ENCODE measurements at regions not wholly inside any gene's neighbourhood (a gene's known extent, or its start where the extent isn't known, plus 50 kb on each side); places are given as distances from the start of the nearest gene placed in this dataset.
"Not testable (repeated sequence)": the region's sequence is repeated elsewhere in the genome, so short reads cannot be mapped to it uniquely, and the experiment has no call there.

DNA sequence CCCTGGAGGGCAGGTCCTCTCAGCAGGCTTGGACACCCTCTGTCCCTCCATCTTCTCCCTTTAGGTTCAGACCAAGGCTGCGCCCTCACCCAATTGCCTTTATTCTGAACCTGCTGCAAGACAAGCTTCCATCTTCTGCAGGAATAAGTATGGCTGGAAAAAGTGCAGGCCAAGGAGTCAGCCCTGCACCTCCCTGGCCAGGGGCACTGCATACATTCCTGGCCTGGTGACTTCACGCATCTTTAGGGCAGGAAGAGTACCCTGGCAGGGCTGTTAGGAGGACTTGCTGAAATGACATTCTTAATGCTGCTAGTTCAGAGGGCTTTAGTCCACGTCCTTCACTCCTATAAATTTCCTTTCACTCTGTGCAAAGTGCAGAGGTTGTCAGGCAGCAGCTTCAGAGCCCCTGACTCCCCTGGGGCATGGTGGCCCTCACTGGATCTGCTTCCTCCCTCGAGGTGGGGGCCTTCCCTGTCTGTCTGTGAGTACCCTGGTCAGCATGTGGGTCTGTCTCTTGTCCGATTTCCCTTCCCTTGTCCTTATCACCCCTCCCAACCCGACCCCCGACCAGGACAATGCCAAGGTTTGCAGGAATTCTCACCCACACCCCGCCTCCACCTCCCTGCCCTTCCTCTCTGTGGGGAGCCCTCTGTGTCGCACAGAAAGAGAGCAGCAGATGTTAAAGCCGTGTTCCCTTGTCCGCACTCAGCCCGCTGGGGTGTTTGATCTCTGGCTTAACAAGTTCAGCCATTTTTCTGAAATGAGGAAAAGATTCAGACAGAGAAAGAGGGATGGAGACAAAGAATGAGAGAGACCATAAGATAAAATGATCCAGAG is 124.5 kb upstream of the SYT13 start:
- DNase-seq (ENCODE audit: low read depth): no peak

GRCh38 chr11:45409587-45409986 is 123.4 kb upstream of the SYT13 start:
- DNase-seq (ENCODE audit: low read depth): no peak

- no peak for DNase-seq (ENCODE audit: low read depth)
Observed at GRCh38 chr11:45407226-45407625, 121.1 kb upstream of the SYT13 start.

- no peak for DNase-seq (ENCODE audit: low read depth)
Observed at GRCh38 chr11:45405916-45406670, 120.0 kb upstream of the SYT13 start.

DNA sequence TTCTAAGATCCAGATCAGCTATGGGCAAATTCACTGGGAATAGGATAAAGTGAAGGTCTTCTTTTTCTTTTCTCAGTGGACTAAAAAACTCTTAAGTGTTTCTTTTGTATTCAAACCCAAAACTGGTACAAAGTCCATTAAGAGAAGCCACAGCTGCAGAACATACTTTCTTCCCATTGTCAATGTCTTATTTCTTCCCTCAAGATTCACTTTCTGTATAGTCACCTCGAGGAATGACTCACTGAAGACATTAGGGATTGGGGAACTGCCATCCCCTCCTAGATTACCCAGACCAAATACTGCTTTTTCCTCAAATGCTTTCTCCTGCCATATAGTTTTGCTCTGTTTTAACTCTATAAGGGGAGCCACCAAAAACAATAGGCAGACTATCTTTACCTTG is 117.4 kb upstream of the SYT13 start:
- not testable (repeated sequence) for DNase-seq (ENCODE audit: low read depth)

DNA sequence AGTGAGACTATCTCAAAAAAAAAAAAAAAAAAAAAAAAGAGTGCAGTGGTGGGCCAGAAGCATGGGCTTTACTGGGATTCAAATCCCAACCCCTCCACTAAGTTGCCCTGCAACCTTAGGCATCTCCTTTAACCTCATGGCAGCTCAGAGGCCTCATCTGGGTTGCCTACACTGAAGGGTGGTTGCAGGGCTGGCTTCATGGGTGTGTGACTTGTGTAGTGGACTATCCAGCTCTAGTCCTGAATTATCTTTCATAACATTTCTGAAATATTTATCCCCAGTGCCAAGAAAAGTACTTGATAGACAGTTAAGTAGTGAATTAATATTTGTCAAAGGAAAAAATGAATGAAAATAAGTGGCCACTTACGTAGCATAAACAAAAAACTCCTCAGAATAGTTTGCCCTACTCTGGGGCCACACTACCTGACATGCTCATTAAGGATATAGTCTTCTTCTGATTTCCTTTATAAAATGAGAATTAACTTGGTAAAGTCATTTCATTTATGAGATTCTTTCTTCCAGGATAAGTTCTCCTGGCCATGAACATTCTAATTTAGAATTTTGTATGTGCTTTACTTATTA is 116.0 kb upstream of the SYT13 start:
- no peak for DNase-seq (ENCODE audit: low read depth)

DNA sequence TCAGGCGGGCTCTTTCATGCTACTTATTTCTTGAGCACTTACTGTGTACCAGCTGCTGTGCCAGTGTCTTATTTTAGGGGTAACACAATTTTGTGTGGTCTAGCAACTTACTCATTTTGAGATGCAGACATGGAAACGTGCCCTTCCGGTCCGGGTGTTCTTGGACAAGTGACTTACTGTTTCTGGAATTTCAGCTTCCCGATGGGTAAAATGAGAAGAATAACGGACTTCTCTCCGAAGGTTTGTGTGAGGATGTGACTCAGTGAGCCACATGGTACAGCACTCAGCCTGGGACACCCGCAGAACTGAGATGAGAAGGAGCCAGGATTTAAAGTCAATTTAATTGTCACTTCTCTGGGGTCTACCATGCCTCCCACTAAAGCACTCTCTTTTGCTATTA is 114.5 kb upstream of the SYT13 start:
- no peak for DNase-seq (ENCODE audit: low read depth)

DNA sequence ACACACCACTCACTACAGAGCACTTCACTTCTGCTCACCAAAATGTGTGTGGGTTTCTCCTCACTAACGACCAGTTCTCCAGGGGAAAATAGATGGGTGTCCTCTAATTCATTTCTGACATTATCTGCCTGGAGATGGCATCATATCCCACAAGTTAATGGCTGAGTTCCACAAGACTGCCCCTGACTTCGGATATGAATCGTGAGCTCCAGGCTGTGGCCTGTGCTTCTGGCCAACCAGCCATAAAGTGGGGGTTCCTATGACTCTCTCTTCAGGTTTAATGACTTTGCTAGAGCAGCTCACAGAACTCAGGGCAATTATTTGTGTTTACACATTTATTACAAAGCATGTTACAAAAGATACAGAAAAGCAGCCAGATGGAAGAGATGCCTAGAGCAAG is 113.0 kb upstream of the SYT13 start:
- no peak for DNase-seq (ENCODE audit: low read depth)

DNA sequence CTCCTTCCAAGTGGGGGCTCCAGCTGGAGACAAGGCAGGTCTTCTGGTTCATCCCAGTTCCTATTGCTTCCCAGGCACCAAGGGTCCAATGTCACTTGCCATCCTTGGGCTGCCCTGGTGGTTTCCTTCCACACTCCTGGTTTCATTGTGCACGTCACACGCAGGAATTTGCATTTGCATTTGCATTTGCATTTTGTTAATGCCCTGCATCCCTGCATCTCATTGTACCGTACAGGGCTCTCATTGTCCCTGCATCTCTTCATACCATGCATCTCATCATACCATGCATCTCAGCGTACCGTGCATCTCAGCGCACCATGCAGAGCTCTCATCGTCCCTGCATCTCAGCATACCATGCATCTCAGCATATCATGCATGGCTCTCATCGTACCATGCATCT is 112.2 kb upstream of the SYT13 start:
- DNase-seq (ENCODE audit: low read depth): no peak

GRCh38 chr11:45396394-45396793 is 110.3 kb upstream of the SYT13 start:
- no peak for DNase-seq (ENCODE audit: low read depth)

DNA sequence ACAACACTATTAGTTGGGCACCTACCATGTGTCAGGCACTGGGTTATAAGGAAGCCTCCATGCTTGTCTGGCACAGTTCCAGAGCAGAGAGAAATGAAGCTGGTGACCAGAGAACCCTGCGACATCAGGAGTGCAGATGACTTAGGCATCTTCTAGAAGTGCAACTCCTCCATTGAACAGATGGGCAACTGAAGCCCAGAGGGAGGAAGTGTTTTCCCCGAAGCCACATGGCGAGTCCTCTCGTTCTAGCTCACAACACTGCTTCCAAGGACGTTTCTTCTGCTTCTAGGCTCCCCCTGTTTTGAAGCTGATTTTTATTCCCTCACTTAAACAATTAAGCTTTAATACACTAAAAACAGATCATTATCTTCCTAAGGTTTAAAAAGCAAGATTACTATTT is 109.8 kb upstream of the SYT13 start:
- DNase-seq (ENCODE audit: low read depth): no peak

DNA sequence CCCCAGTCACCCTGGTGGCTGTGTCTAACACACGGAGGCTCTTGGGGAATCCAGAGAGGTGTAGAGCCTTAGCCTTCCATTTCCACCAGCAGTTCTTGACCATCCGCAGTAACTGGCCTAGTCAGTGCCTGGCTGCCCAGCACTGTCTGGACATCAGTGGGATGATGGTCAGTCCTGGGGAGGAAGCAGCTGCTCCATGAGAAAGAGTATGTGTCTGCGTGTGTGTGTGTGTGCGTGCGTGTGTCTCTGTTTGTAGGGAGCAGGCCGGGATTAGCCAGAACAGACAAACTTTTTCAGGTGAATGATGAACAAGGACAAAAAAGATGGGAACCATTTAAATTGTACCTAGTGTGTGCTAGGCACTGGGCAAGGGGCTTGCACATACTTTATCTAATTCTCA is 109.3 kb upstream of the SYT13 start:
- DNase-seq (ENCODE audit: low read depth): no peak

DNA sequence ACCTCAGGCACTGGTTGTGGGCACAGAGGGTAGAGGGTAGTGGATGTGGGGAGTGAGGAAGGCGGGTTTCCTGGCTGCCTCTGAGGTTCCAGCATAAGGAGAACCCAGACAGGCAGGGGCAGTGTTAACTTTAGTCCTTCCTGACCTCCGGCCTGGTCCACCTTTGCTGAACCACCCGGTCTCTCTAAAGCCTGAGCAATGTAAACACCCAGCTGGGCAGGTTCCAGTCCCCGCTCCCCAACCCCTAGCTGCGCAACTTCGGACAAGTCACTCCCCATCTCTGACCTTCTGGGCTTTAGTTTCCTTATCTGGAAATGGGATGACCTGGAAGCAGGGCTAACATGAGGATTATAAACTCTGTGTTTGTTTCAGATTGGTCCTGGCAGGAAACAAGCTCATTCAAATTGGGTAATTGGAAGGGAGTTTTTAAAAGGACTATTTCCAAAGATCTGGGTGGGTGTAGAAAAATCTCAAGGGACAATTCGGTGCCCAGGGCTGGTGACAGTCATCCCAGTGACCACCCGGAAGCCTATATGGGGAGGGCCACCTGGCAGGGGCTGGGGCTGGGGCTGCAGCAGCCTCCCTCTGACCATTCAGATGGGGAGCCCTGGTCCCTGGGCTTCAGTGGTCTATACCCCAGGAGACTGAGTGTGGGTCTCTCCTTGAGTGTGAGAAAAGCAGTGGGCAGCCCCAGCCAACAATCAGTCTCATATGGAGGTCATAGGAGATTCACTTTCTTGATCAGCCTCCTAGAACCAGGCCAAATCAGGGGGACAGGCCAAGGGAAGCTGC is 108.3 kb upstream of the SYT13 start:
- DNase-seq (ENCODE audit: low read depth): no peak

GRCh38 chr11:45393826-45394225 is 107.7 kb upstream of the SYT13 start:
- DNase-seq (ENCODE audit: low read depth): no peak

GRCh38 chr11:45393334-45393733 is 107.2 kb upstream of the SYT13 start:
- DNase-seq (ENCODE audit: low read depth): no peak

DNA sequence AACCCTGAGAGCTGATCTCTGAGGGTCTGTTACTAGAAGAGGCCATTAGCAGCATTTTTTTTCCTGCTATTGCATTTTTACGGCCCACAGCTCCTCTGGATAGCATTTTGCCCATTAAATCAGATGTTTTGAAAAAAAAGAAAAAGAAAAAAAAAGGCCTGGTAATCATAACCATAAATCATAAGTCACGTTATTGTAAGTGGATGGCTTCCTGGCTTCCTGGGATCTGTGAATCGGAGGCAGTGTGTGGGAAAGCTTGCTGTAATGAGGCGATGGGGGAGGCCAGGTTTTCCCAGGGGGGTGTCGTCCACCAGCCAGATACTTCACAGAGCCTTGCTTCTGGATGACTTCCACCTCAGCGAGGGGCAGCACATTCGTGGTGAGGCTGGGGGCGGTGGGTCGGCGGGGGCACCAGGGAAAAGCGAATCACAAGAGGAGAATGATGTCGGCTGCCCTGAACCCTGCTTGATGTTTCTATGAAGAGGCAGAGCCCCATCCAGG is 106.5 kb upstream of the SYT13 start:
- no peak for DNase-seq (ENCODE audit: low read depth)

- DNase-seq (ENCODE audit: low read depth): no peak
Observed at GRCh38 chr11:45392154-45392553, 106.0 kb upstream of the SYT13 start.

- DNase-seq (ENCODE audit: low read depth): no peak
Observed at GRCh38 chr11:45391168-45391850, 105.2 kb upstream of the SYT13 start.

DNA sequence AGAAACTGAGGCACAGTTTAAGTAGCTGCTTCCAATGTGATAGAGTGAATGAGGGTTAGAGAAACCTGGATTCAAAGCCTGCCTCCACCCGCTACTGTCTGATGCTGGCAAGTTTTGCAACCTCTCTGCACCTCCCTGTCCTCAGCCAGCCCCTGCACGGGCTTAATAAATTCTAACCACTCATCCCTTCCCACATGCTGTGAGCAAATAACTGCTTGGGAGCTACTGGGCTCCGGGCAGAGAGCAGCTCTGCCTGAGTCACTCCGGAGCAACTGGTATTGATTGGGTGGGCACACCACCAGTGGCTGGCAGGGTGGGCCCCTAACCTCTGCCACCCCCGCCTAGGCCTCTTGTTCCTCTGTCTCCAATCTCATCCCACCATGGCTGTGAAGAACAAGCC is 104.3 kb upstream of the SYT13 start:
- no peak for DNase-seq (ENCODE audit: low read depth)

DNA sequence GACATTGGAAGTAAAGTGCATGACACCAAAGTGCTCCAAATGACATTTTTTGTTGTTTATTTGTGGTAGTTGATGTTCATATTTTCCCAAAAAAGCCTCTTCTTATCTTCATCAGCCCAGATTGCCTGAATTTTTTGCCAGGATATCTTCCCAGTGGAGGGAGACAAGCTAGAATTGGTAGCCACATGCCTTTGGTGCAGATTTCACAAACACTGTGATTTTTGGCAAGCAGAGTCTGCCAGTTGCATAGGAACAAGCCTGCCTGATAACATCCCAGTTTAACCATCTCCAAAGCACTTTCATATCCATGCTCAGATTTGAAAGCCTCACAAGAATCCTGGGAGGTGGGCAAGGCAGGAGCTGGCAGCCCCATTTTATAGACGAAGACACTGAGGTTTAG is 102.3 kb upstream of the SYT13 start:
- DNase-seq (ENCODE audit: low read depth): no peak

DNA sequence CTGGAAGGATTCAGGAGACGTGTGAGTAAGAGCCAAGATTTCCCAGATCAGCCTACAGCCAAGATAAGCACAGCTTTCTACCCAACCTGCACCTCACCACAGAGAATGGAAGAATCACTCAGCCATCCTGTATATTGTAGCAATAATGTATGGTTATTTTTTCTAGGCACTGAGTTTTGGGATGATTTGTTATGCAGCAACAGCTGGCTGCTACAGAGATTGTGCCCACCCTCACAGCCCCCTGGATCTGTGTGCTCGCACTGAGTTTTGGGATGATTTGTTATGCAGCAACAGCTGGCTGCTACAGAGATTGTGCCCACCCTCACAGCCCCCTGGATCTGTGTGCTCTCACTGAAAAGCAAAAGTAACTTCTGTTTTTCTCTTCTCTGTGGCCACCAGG is 101.7 kb upstream of the SYT13 start:
- not testable (repeated sequence) for DNase-seq (ENCODE audit: low read depth)
